Prostate gland (tissue), 2 donors: ENCODE measurements at regions not wholly inside any gene's neighbourhood (a gene's known extent, or its start where the extent isn't known, plus 50 kb on each side); places are given as distances from the start of the nearest gene placed in this dataset.
"Not testable (repeated sequence)": the region's sequence is repeated elsewhere in the genome, so short reads cannot be mapped to it uniquely, and the experiment has no call there.

Source experiments
- DNase-seq: peaks from one replicate; pipeline ENCODE4 v3.0.0-alpha.2; 2019; ENCODE audit warnings: low spot score
- H3K27ac ChIP-seq, 2 donors: fragments of 200-600 bp; sonication (generic); 2 replicates each; pipeline ENCODE4 v1.5.1; 2017 to 2019
- H3K27me3 ChIP-seq: fragments of 200-600 bp; sonication (generic); replicated peaks from 2 replicates; pipeline ENCODE4 v1.5.1; 2019; ENCODE audit not compliant: insufficient read depth
- H3K36me3 ChIP-seq, 2 donors: fragments of 200-600 bp; sonication (generic); 1 replicate in 1 of 2; 2 replicates in 1 of 2; pipeline versions ENCODE4 v1.5.1 to v1.8.1; 2017 to 2019
- H3K4me1 ChIP-seq: fragments of 200-600 bp; sonication (generic); replicated peaks from 2 replicates; pipeline ENCODE4 v1.5.1; 2019
- H3K4me3 ChIP-seq, 2 donors: fragments of 200-600 bp; sonication (generic); 2 replicates each; pipeline ENCODE4 v1.5.1; 2017 to 2019
- H3K9me3 ChIP-seq: fragments of 200-600 bp; sonication (generic); 2 replicates; pipeline ENCODE4 v1.5.1; 2017
- POLR2A ChIP-seq: fragments of 450-650 bp; IDR thresholded peaks from one replicate; pipeline ENCODE4 v1.6.1; 2016; ENCODE audit warnings: antibody characterized with exemption, mild to moderate bottlenecking
- POLR2AphosphoS5 ChIP-seq: sonication (generic); formaldehyde crosslinking; IDR thresholded peaks from one replicate; pipeline ENCODE4 v1.6.1; 2017; ENCODE audit warnings: antibody characterized with exemption
- WGBS: methylation state at CpG from one replicate; pipeline ENCODE4 v1.1.5; 2018; 5-methylcytosine and 5-hydroxymethylcytosine counted together
- intact Hi-C: fragments of 100-400 bp; cut with DNase I; formaldehyde crosslinking; loops from one replicate; pipeline ENCODE4 v1.14.2; 2022
- TF ChIP-seq, protein P1 (sequence below), 4 experiments: fragments of 200-600 bp in 2 of 4; fragments of 450-650 bp in 2 of 4; sonication (generic) in 2 of 4; IDR thresholded peaks; 1 replicate in 3 of 4; 2 replicates in 1 of 4; pipeline ENCODE4 v1.5.1; 2016 to 2019; ENCODE audit warnings: antibody characterized with exemption in 4 of 4, mild to moderate bottlenecking in 2 of 4, moderate library complexity in 2 of 4

DNA sequence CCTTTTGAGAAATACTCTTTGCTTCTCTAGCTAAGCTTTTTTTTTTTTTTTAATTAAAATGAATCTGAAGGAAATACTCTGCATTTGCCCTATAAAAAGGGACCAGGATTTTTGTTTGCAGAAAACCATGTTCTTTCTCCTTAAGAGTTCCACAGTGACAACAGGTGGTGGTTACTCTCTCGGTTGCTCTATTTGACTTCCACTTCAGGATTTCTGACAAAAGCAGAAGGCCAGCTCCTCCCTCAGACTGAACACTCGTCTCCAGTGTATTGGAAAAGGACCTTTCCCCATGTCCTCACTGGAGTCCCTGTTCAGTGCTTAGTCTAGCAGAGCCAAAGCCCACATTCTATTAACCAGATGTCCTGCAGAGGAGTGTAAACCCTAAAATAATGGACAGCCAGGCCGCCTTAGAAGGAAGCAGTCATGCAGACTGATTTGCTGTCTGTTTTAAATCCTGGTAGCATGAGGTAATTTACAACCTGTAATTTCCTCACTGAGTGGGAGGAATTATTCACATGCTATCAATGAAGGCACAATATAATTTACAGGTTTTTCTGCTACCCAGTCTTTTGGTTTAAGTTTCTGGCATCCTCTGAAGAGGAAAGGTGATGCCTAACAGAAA, 599.3 kb downstream of the PYDC2 start:
- H3K27ac ChIP-seq: no peak overlapping the region

DNA sequence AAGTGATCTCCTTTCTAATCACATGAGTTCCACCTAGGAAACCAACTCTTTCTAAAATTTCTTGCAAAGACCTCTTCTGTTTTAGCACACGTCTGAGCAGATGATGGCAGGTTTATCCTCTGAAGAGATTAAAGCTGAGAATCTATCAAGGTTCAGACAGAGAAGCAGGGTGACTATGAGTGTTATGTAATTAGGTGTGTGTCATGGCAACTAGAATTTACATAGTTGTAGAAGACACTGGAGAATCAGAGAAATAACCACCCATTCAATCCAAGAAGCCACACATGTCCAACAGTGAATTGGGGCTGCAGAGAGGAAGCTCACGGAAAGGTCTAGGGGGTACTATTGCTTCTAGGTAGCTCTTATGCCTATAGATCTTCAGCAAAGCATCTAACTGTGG, 600.5 kb downstream of the PYDC2 start:
- Histone ChIP-seq H3K4me1 (no peaks in the 10 kb centered on the region), H3K36me3 (no peaks in the 10 kb centered on the region), H3K27ac (no peak overlapping the region), H3K4me3 (no peak overlapping the region), H3K9me3 (no peaks in the 10 kb centered on the region), H3K27me3 (no peaks in the 10 kb centered on the region)
- DNase-seq: no peak
- intact Hi-C loops: no loop called here
- TF ChIP-seq, protein P1, sequence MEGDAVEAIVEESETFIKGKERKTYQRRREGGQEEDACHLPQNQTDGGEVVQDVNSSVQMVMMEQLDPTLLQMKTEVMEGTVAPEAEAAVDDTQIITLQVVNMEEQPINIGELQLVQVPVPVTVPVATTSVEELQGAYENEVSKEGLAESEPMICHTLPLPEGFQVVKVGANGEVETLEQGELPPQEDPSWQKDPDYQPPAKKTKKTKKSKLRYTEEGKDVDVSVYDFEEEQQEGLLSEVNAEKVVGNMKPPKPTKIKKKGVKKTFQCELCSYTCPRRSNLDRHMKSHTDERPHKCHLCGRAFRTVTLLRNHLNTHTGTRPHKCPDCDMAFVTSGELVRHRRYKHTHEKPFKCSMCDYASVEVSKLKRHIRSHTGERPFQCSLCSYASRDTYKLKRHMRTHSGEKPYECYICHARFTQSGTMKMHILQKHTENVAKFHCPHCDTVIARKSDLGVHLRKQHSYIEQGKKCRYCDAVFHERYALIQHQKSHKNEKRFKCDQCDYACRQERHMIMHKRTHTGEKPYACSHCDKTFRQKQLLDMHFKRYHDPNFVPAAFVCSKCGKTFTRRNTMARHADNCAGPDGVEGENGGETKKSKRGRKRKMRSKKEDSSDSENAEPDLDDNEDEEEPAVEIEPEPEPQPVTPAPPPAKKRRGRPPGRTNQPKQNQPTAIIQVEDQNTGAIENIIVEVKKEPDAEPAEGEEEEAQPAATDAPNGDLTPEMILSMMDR (IDR thresholded peaks at IDR 0.05): no peak
- no peak for TF ChIP-seq POLR2AphosphoS5
- TF ChIP-seq POLR2A: no peak
- 89% methylated on average over 2 of the region's 2 CpGs for WGBS

More for the DNA sequence above, 599.3 kb downstream of the PYDC2 start:
- WGBS: 62% methylated on average over 3 of the region's 3 CpGs
- no peaks in the 10 kb centered on the region for H3K36me3 ChIP-seq
- intact Hi-C loops: no loop called here
- DNase-seq: no peak
- H3K4me1 ChIP-seq: no peaks in the 10 kb centered on the region
- no peak overlapping the region for H3K4me3 ChIP-seq
- TF ChIP-seq, protein P1 (IDR thresholded peaks at IDR 0.05): no peak
- TF ChIP-seq POLR2A (no peak), POLR2AphosphoS5 (no peak)
- H3K9me3 ChIP-seq: no peaks in the 10 kb centered on the region
- H3K27me3 ChIP-seq: no peaks in the 10 kb centered on the region

DNA sequence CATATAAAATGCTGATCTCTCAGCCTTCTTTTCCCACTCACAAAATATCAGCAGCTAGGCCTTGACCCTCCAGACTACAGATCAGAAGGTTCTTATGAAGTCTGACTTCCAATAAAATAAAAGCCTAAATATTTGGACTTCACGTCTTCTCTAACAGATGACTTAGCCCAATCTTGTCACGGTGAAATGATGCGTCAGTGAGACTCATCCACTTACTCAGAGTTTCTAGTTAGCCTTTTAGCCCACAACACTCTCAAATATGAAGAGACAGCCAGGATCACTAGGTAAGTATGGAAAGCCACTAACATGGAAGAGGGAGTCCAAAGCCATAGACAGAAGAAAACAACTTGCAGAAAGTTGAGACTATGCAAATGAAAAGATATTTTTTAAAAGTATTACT, 601.2 kb downstream of the PYDC2 start:
- H3K36me3 ChIP-seq: no peaks in the 10 kb centered on the region
- no peaks in the 10 kb centered on the region for H3K9me3 ChIP-seq
- intact Hi-C loops: no loop called here
- no peaks in the 10 kb centered on the region for H3K27me3 ChIP-seq
- DNase-seq: no peak
- TF ChIP-seq POLR2A (no peak), POLR2AphosphoS5 (no peak)
- TF ChIP-seq, protein P1 (IDR thresholded peaks at IDR 0.05): no peak
- H3K4me1 ChIP-seq: no peaks in the 10 kb centered on the region
- WGBS: 91% methylated on average over 3 of the region's 3 CpGs
- no peak overlapping the region for H3K4me3 ChIP-seq
- H3K27ac ChIP-seq: no peak overlapping the region

DNA sequence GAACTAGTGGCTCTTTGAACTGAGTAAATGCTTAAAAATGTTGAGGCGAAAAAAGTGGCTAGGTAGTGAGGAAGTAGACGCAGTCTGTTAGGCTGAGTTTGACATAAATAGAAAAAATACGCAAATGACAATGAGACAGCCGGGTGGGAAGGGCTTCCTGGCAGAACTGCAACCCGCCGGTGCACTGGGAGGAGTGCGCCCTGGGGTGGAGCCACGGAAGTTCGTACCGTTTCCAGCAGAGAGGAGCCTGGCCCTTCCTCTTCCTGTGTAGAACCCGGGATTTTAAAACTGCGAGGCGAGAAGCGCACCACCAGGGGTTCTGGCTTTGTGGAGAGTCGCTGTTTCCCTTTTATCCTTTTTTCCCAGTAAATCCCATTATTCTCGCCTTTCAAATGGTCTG, 602.6 kb downstream of the PYDC2 start:
- H3K9me3 ChIP-seq: no peaks in the 10 kb centered on the region
- no peak overlapping the region for H3K4me3 ChIP-seq
- 66% methylated on average over 16 of the region's 16 CpGs for WGBS
- intact Hi-C loops: no loop called here
- no peaks in the 10 kb centered on the region for H3K4me1 ChIP-seq
- H3K27ac ChIP-seq: no peak overlapping the region
- TF ChIP-seq, protein P1 (IDR thresholded peaks at IDR 0.05): no peak
- no peak for TF ChIP-seq POLR2A
- H3K36me3 ChIP-seq: no peaks in the 10 kb centered on the region
- no peaks in the 10 kb centered on the region for H3K27me3 ChIP-seq
- DNase-seq: no peak

DNA sequence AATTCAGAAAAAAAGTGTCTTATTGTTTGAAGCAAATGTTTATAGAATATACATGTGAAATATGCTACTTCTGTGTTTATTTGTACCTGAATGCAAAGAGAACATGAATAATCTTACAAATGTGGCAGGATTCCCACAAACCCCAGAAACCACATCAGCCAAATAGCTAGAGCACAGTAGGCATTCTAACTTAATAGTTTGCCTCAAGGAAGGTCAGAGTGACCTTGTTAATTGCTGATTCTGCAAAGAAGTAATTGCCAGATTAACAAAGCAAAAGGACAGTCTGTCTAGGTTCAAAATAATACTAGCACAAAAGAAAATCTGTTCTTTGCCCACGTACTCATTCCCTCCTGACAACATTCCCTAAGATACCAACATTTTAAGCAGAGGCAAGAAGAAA, 604.0 kb downstream of the PYDC2 start:
- H3K9me3 ChIP-seq: no peaks in the 10 kb centered on the region
- intact Hi-C loops: no loop called here
- WGBS: 72% methylated on average over 1 of the region's 1 CpG

DNA sequence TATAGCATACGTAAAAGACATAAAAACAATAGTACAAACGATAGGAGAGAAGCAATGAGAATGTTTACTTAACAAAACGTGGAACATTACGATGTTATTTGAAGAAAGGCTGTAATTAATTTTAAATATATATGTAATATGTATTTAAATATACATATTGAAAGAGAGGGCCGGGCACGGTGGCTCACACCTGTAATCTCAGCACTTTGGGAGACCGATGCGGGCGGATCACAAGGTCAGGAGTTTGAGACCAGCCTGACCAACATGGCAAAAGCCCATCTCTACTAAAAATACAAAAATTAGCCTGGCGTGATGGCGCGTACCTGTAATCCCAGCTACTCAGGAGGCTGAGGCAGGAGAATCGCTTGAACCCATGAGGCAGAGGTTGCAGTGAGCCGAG, 605.3 kb downstream of the PYDC2 start:
- H3K27me3 ChIP-seq, H3K36me3 ChIP-seq, H3K4me1 ChIP-seq, intact Hi-C loops, DNase-seq, H3K27ac ChIP-seq, H3K4me3 ChIP-seq, H3K9me3 ChIP-seq: not testable (repeated sequence)
- 90% methylated on average over 14 of the region's 14 CpGs for WGBS

More for the DNA sequence above, 604.0 kb downstream of the PYDC2 start:
- Histone ChIP-seq H3K27ac (no peak overlapping the region), H3K4me3 (no peak overlapping the region), H3K4me1 (no peaks in the 10 kb centered on the region), H3K27me3 (no peaks in the 10 kb centered on the region), H3K36me3 (no peaks in the 10 kb centered on the region)
- no peak for TF ChIP-seq POLR2AphosphoS5
- no peak for TF ChIP-seq POLR2A
- TF ChIP-seq, protein P1 (IDR thresholded peaks at IDR 0.05): no peak
- DNase-seq: no peak
